ENCODE measurements at regions not wholly inside any gene's neighbourhood (a gene's known extent, or its start where the extent isn't known, plus 50 kb on each side); places are given as distances from the start of the nearest gene placed in this dataset.

DNA sequence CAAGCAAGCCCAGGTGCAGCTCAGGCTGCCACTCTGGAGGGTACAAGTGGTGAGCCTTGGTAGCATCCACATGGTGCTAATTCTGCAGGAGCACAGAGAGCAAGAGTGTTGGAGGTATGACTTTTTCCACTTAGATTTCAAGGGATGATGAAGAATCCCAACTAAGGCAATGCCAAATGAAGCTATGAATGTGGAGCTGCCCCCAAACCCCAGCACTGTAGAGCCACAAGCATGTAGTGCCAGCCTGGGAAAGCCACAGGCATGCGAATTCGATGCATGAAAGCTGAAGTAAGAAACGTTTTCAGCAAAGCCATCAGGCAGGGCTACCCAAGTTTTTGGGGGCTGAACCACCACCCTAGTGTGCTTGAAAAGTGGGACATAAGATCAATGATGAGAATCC lies 251.1 kb downstream of the HAO1 start:
- H3K4me1 ChIP-seq, result no peaks in the 10 kb centered on the region
- no peak overlapping the region for H3K4me3 ChIP-seq
- H3K9ac ChIP-seq (ENCODE audit: low read depth in 2 of 2, low read length in 2 of 2), result no peak overlapping the region
- TF ChIP-seq, protein P1, sequence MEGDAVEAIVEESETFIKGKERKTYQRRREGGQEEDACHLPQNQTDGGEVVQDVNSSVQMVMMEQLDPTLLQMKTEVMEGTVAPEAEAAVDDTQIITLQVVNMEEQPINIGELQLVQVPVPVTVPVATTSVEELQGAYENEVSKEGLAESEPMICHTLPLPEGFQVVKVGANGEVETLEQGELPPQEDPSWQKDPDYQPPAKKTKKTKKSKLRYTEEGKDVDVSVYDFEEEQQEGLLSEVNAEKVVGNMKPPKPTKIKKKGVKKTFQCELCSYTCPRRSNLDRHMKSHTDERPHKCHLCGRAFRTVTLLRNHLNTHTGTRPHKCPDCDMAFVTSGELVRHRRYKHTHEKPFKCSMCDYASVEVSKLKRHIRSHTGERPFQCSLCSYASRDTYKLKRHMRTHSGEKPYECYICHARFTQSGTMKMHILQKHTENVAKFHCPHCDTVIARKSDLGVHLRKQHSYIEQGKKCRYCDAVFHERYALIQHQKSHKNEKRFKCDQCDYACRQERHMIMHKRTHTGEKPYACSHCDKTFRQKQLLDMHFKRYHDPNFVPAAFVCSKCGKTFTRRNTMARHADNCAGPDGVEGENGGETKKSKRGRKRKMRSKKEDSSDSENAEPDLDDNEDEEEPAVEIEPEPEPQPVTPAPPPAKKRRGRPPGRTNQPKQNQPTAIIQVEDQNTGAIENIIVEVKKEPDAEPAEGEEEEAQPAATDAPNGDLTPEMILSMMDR (IDR thresholded peaks at IDR 0.05), result no peak
- no peaks in the 10 kb centered on the region for H3K9me3 ChIP-seq
- no peaks in the 10 kb centered on the region for H3K36me3 ChIP-seq
- no peak for DNase-seq
- no peak overlapping the region for H3K27ac ChIP-seq
- no peaks in the 10 kb centered on the region for H3K27me3 ChIP-seq
- intact Hi-C loops (cut with DNase I), result no loop called here

DNA sequence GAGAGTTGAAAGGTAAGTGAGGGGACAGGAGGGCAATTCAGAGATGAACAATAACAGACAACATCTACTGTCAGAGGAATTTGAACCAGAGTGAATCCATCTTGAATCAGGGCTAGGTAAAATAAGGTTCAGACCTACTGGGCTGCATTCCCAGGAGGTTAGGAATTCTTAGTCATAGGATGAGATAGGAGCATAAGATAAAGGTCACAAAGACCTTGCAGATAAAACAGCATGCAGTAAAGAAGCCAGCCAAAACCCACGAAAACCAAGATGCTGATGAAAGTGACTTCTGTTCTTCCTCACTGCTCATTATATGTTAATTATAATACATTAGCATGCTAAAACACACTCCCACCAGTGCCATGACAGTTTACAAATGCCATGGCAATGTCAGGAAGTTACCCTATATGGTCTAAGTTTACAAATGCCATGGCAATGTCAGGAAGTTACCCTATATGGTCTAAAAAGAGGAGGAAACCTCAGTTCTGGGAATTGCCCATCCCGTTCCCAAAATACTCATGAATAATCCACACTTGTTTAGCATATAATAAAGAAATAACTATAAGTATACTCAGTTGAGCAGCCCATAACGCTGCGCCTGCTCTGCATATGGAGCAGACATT lies 248.5 kb downstream of the HAO1 start:
- Histone ChIP-seq H3K27me3 (no peaks in the 10 kb centered on the region), H3K4me1 (no peaks in the 10 kb centered on the region), H3K9ac (ENCODE audit: low read depth in 2 of 2, low read length in 2 of 2) (no peak overlapping the region), H3K9me3 (no peaks in the 10 kb centered on the region), H3K4me3 (no peak overlapping the region), H3K27ac (no peak overlapping the region), H3K36me3 (no peaks in the 10 kb centered on the region)
- DNase-seq, result no peak
- intact Hi-C loops (cut with DNase I), result no loop called here
- TF ChIP-seq, protein P1 (IDR thresholded peaks at IDR 0.05), result no peak

DNA sequence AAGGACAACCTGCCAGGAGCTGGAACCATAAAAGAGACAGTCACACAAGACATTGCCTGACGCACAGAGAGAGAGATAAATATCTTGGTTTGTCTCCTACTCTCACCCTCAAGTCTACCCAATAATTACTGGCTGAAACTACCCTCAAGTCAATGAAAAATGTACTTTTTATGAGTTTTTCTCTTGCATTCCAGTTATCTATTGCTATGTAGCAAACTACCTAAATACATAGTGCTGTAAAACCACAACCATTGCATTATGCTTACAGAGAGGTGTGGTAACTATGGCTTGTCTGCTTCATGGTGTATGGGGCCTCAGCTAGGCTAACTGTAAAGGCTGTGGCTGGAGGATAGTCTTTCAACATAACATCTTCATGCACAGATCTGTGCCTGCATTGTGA lies 247.8 kb downstream of the HAO1 start:
- intact Hi-C loops (cut with DNase I), result no loop called here
- no peak for DNase-seq
- H3K9ac ChIP-seq (ENCODE audit: low read depth in 2 of 2, low read length in 2 of 2), result no peak overlapping the region

GRCh38 chr20:7693761-7694160 lies 246.5 kb downstream of the HAO1 start:
- no peak for DNase-seq
- TF ChIP-seq, protein P1 (IDR thresholded peaks at IDR 0.05), result no peak
- no peaks in the 10 kb centered on the region for H3K4me1 ChIP-seq
- no peak overlapping the region for H3K9ac ChIP-seq (ENCODE audit: low read depth in 2 of 2, low read length in 2 of 2)
- no peaks in the 10 kb centered on the region for H3K9me3 ChIP-seq
- no peaks in the 10 kb centered on the region for H3K36me3 ChIP-seq
- no peak overlapping the region for H3K4me3 ChIP-seq
- no peaks in the 10 kb centered on the region for H3K27me3 ChIP-seq
- H3K27ac ChIP-seq, result no peak overlapping the region
- intact Hi-C loops (cut with DNase I), result no loop called here

More for the DNA sequence above, 247.8 kb downstream of the HAO1 start:
- H3K36me3 ChIP-seq, result no peaks in the 10 kb centered on the region
- no peaks in the 10 kb centered on the region for H3K9me3 ChIP-seq
- TF ChIP-seq, protein P1 (IDR thresholded peaks at IDR 0.05), result no peak
- no peaks in the 10 kb centered on the region for H3K27me3 ChIP-seq
- H3K4me1 ChIP-seq, result no peaks in the 10 kb centered on the region
- no peak overlapping the region for H3K27ac ChIP-seq
- H3K4me3 ChIP-seq, result no peak overlapping the region

GRCh38 chr20:7695051-7695495 lies 245.2 kb downstream of the HAO1 start:
- TF ChIP-seq, protein P1 (IDR thresholded peaks at IDR 0.05), result no peak
- no peak for DNase-seq
- Histone ChIP-seq H3K4me3 (no peak overlapping the region), H3K27me3 (no peaks in the 10 kb centered on the region), H3K4me1 (no peaks in the 10 kb centered on the region), H3K27ac (no peak overlapping the region), H3K36me3 (no peaks in the 10 kb centered on the region), H3K9ac (ENCODE audit: low read depth in 2 of 2, low read length in 2 of 2) (no peak overlapping the region), H3K9me3 (no peaks in the 10 kb centered on the region)
- intact Hi-C loops (cut with DNase I), result no loop called here

Measured in colonic mucosa (tissue), 4 donors.